Naive B cell (primary cell): ENCODE measurements at regions not wholly inside any gene's neighbourhood (a gene's known extent, or its start where the extent isn't known, plus 50 kb on each side); places are given as distances from the start of the nearest gene placed in this dataset.

Source experiments
- ATAC-seq, 2 donors: fragments of 150-1000 bp; cut with Tn5 transposase; 2 replicates each; pipeline ENCODE4 v1.10.0; 2021; ENCODE audit warnings: low read depth in 2 of 2, mild to moderate bottlenecking in 2 of 2, moderate library complexity in 2 of 2
- DNase-seq: peaks from one replicate; pipeline ENCODE4 v3.0.0; 2022
- H3K27ac Mint-ChIP-seq, 6 donors: one replicate each; pipeline ENCODE4 v1.8.0; 2020 to 2022; ENCODE audit warnings: mild to moderate bottlenecking in 6 of 6, mixed read lengths in 6 of 6, moderate library complexity in 5 of 6, inconsistent platforms in 2 of 6
- H3K27me3 Mint-ChIP-seq, 3 donors: one replicate each; pipeline ENCODE4 v1.8.0; 2021 to 2022; ENCODE audit warnings: mixed read lengths in 3 of 3, mild to moderate bottlenecking in 1 of 3
- H3K36me3 Mint-ChIP-seq, 2 donors: one replicate each; pipeline ENCODE4 v1.8.0; 2020 to 2022; ENCODE audit warnings: mixed read lengths in 2 of 2, inconsistent platforms in 1 of 2, mild to moderate bottlenecking in 1 of 2
- H3K4me1 Mint-ChIP-seq, 3 donors: one replicate each; pipeline ENCODE4 v1.8.0; 2020 to 2022; ENCODE audit warnings: mixed read lengths in 3 of 3, inconsistent platforms in 1 of 3, mild to moderate bottlenecking in 1 of 3, moderate library complexity in 1 of 3
- H3K4me3 Mint-ChIP-seq, 8 donors: one replicate each; pipeline ENCODE4 v1.8.0; 2020 to 2022; ENCODE audit warnings: mild to moderate bottlenecking in 8 of 8, mixed read lengths in 8 of 8, moderate library complexity in 8 of 8, inconsistent platforms in 2 of 8
- H3K9me3 Mint-ChIP-seq, 7 donors: one replicate each; pipeline ENCODE4 v1.8.0; 2020 to 2022; ENCODE audit warnings: mixed read lengths in 7 of 7, mild to moderate bottlenecking in 5 of 7, inconsistent platforms in 2 of 7, moderate library complexity in 1 of 7

GRCh38 chr5:107325866-107326265, 344.9 kb downstream of the EFNA5 start:
- Mint-ChIP-seq H3K27me3 (peaks cover 0 to 15% (median 11%) of the 10 kb centered on the region in 3 donors), H3K36me3 (no peaks in the 10 kb centered on the region), H3K9me3 (no peaks in the 10 kb centered on the region), H3K4me3 (no peak overlapping the region), H3K4me1 (no peaks in the 10 kb centered on the region), H3K27ac (no peak overlapping the region)
- ATAC-seq (no peak), DNase-seq (no peak)

- H3K9me3 Mint-ChIP-seq, result no peaks in the 10 kb centered on the region
- H3K27ac Mint-ChIP-seq, result no peak overlapping the region
- no peak overlapping the region for H3K4me3 Mint-ChIP-seq
- peaks cover 3 to 15% (median 11%) of the 10 kb centered on the region in 3 donors for H3K27me3 Mint-ChIP-seq
- H3K4me1 Mint-ChIP-seq, result no peaks in the 10 kb centered on the region
- DNase-seq (no peak), ATAC-seq (no peak)
- no peaks in the 10 kb centered on the region for H3K36me3 Mint-ChIP-seq
Observed at GRCh38 chr5:107324809-107325208, 345.9 kb downstream of the EFNA5 start.

- DNase-seq, result no peak
- no peak for ATAC-seq
- Mint-ChIP-seq H3K27me3 (peaks cover 5 to 15% (median 11%) of the 10 kb centered on the region in 3 donors), H3K27ac (no peak overlapping the region), H3K36me3 (no peaks in the 10 kb centered on the region), H3K4me1 (no peaks in the 10 kb centered on the region), H3K9me3 (no peaks in the 10 kb centered on the region), H3K4me3 (no peak overlapping the region)
Observed at GRCh38 chr5:107324071-107324470, 346.7 kb downstream of the EFNA5 start.

GRCh38 chr5:107323536-107323935, 347.2 kb downstream of the EFNA5 start:
- H3K9me3 Mint-ChIP-seq, result no peaks in the 10 kb centered on the region
- ATAC-seq, result no peak
- no peak overlapping the region for H3K27ac Mint-ChIP-seq
- no peak overlapping the region for H3K4me3 Mint-ChIP-seq
- peaks cover 5 to 15% (median 11%) of the 10 kb centered on the region in 3 donors for H3K27me3 Mint-ChIP-seq
- H3K4me1 Mint-ChIP-seq, result no peaks in the 10 kb centered on the region
- H3K36me3 Mint-ChIP-seq, result no peaks in the 10 kb centered on the region
- DNase-seq, result no peak

- Mint-ChIP-seq H3K4me1 (no peaks in the 10 kb centered on the region), H3K9me3 (peaks cover 0 to 2% (median 0%) of the 10 kb centered on the region in 7 donors), H3K4me3 (no peak overlapping the region), H3K27me3 (peaks cover 5 to 21% (median 14%) of the 10 kb centered on the region in 3 donors), H3K36me3 (no peaks in the 10 kb centered on the region), H3K27ac (no peak overlapping the region)
- ATAC-seq (no peak), DNase-seq (no peak)
Observed at GRCh38 chr5:107322936-107323335, 347.8 kb downstream of the EFNA5 start.

GRCh38 chr5:107321906-107322305, 348.8 kb downstream of the EFNA5 start:
- Mint-ChIP-seq H3K9me3 (peaks cover 0 to 4% (median 0%) of the 10 kb centered on the region in 7 donors), H3K27me3 (peaks cover 6 to 20% (median 16%) of the 10 kb centered on the region in 3 donors), H3K4me1 (no peaks in the 10 kb centered on the region), H3K36me3 (no peaks in the 10 kb centered on the region), H3K4me3 (no peak overlapping the region), H3K27ac (no peak overlapping the region)
- DNase-seq (no peak), ATAC-seq (no peak)

- ATAC-seq (no peak), DNase-seq (no peak)
- no peak overlapping the region for H3K4me3 Mint-ChIP-seq
- no peaks in the 10 kb centered on the region for H3K36me3 Mint-ChIP-seq
- peaks cover 12 to 16% (median 14%) of the 10 kb centered on the region in 3 donors for H3K27me3 Mint-ChIP-seq
- H3K27ac Mint-ChIP-seq, result no peak overlapping the region
- no peaks in the 10 kb centered on the region for H3K4me1 Mint-ChIP-seq
- H3K9me3 Mint-ChIP-seq, result peaks cover 0 to 4% (median 0%) of the 10 kb centered on the region in 7 donors
Observed at GRCh38 chr5:107320846-107321245, 349.9 kb downstream of the EFNA5 start.

GRCh38 chr5:107320376-107320775, 350.4 kb downstream of the EFNA5 start:
- no peak overlapping the region for H3K4me3 Mint-ChIP-seq
- no peak overlapping the region for H3K27ac Mint-ChIP-seq
- no peaks in the 10 kb centered on the region for H3K36me3 Mint-ChIP-seq
- H3K9me3 Mint-ChIP-seq, result peaks cover 0 to 4% (median 0%) of the 10 kb centered on the region in 7 donors
- no peak for DNase-seq
- H3K27me3 Mint-ChIP-seq, result peaks cover 11 to 16% (median 12%) of the 10 kb centered on the region in 3 donors
- ATAC-seq, result no peak
- no peaks in the 10 kb centered on the region for H3K4me1 Mint-ChIP-seq

GRCh38 chr5:107319901-107320300, 350.8 kb downstream of the EFNA5 start:
- H3K9me3 Mint-ChIP-seq, result peaks cover 0 to 4% (median 0%) of the 10 kb centered on the region in 7 donors
- no peaks in the 10 kb centered on the region for H3K36me3 Mint-ChIP-seq
- no peaks in the 10 kb centered on the region for H3K4me1 Mint-ChIP-seq
- no peak overlapping the region for H3K4me3 Mint-ChIP-seq
- DNase-seq, result no peak
- H3K27ac Mint-ChIP-seq, result no peak overlapping the region
- ATAC-seq, result no peak
- peaks cover 6 to 16% (median 12%) of the 10 kb centered on the region in 3 donors for H3K27me3 Mint-ChIP-seq

- DNase-seq (no peak), ATAC-seq (no peak)
- Mint-ChIP-seq H3K27me3 (peaks cover 6 to 16% (median 11%) of the 10 kb centered on the region in 3 donors), H3K27ac (no peak overlapping the region), H3K4me1 (no peaks in the 10 kb centered on the region), H3K9me3 (peaks cover 0 to 4% (median 0%) of the 10 kb centered on the region in 7 donors), H3K4me3 (no peak overlapping the region), H3K36me3 (no peaks in the 10 kb centered on the region)
Observed at GRCh38 chr5:107314330-107314729, 356.4 kb downstream of the EFNA5 start.

GRCh38 chr5:107313921-107314320, 356.8 kb downstream of the EFNA5 start:
- peaks cover 6 to 16% (median 11%) of the 10 kb centered on the region in 3 donors for H3K27me3 Mint-ChIP-seq
- DNase-seq (no peak), ATAC-seq (no peak)
- no peak overlapping the region for H3K4me3 Mint-ChIP-seq
- no peaks in the 10 kb centered on the region for H3K36me3 Mint-ChIP-seq
- H3K9me3 Mint-ChIP-seq, result peaks cover 0 to 4% (median 2%) of the 10 kb centered on the region in 7 donors
- no peak overlapping the region for H3K27ac Mint-ChIP-seq
- no peaks in the 10 kb centered on the region for H3K4me1 Mint-ChIP-seq

GRCh38 chr5:107313098-107313497, 357.6 kb downstream of the EFNA5 start:
- H3K36me3 Mint-ChIP-seq, result no peaks in the 10 kb centered on the region
- H3K4me1 Mint-ChIP-seq, result no peaks in the 10 kb centered on the region
- peaks cover 6 to 12% (median 10%) of the 10 kb centered on the region in 3 donors for H3K27me3 Mint-ChIP-seq
- H3K27ac Mint-ChIP-seq, result peak overlapping the region in 1 of 6 donors; percentile 1
- DNase-seq (no peak), ATAC-seq (no peak)
- H3K4me3 Mint-ChIP-seq, result no peak overlapping the region
- peaks cover 0 to 3% (median 2%) of the 10 kb centered on the region in 7 donors for H3K9me3 Mint-ChIP-seq

GRCh38 chr5:107310181-107310580, 360.6 kb downstream of the EFNA5 start:
- Mint-ChIP-seq H3K4me3 (no peak overlapping the region), H3K36me3 (no peaks in the 10 kb centered on the region), H3K27me3 (peaks cover 5 to 15% (median 5%) of the 10 kb centered on the region in 3 donors), H3K4me1 (no peaks in the 10 kb centered on the region), H3K27ac (no peak overlapping the region), H3K9me3 (peaks cover 0 to 2% (median 0%) of the 10 kb centered on the region in 7 donors)
- ATAC-seq (no peak), DNase-seq (no peak)

GRCh38 chr5:107306594-107306993, 364.1 kb downstream of the EFNA5 start:
- Mint-ChIP-seq H3K27me3 (peaks cover 5 to 11% (median 11%) of the 10 kb centered on the region in 3 donors), H3K4me1 (no peaks in the 10 kb centered on the region), H3K27ac (no peak overlapping the region), H3K9me3 (peaks cover 0 to 3% (median 0%) of the 10 kb centered on the region in 7 donors), H3K4me3 (no peak overlapping the region), H3K36me3 (no peaks in the 10 kb centered on the region)
- ATAC-seq (no peak), DNase-seq (no peak)

- Mint-ChIP-seq H3K4me1 (no peaks in the 10 kb centered on the region), H3K36me3 (no peaks in the 10 kb centered on the region), H3K27ac (no peak overlapping the region), H3K9me3 (peaks cover 0 to 3% (median 0%) of the 10 kb centered on the region in 7 donors), H3K4me3 (no peak overlapping the region), H3K27me3 (peaks cover 5 to 11% (median 11%) of the 10 kb centered on the region in 3 donors)
- DNase-seq (no peak), ATAC-seq (no peak)
Observed at GRCh38 chr5:107306002-107306401, 364.7 kb downstream of the EFNA5 start.
